Activated naive CD4-positive, alpha-beta T cell (primary cell): ENCODE measurements at regions not wholly inside any gene's neighbourhood (a gene's known extent, or its start where the extent isn't known, plus 50 kb on each side); places are given as distances from the start of the nearest gene placed in this dataset.

Source experiments
- DNase-seq, 4 experiments: peaks; one replicate each; lab custom pipeline; 2025; lab: John Stamatoyannopoulos, UW

DNA sequence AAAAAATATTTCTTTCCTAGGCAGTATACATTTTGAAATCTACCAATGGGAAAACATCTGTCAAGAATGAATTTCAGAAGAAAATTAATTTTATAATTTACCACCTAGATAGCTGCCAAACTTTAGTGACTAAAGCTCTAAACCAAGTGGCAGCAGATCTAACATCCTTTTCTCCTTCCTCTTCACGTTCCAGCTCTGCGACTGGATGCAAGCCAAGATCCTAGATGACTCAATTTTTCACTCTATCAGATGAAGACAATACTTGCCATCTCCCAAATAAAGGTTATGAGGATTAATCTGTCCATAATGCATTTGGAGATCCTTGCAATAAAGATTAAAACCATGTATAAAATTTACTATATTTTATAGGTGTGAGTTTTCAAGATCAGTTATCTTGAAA is 66.7 kb upstream of the MIR17HG start:
- no peak for DNase-seq

GRCh38 chr13:91284335-91284734 is 63.2 kb upstream of the MIR17HG start:
- DNase-seq: no peak

- DNase-seq: no peak
These were observed 61.2 kb upstream of the MIR17HG start for GRCh38 chr13:91286317-91286716.

DNA sequence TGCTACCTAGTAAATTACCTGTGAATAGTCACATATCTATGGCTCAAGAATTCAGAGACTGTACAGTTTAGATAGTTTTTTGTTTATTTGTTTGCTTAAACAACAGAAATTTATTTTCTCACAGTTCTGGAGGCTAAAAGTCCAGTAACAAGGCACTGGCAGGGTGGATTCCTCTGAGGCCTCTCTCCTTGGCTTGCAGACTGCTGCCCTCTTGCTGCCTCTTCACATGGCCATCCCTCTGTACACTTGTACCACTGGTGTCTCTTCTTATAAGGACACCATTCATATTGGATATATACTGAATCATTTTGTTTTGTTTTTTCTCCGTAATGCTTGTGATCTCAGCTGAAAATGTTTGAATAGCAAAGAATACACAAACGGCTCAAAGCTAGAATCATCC is 56.4 kb upstream of the MIR17HG start:
- DNase-seq: no peak

GRCh38 chr13:91292630-91293221 is 54.8 kb upstream of the MIR17HG start:
- DNase-seq: no peak

GRCh38 chr13:91295712-91296410 is 51.6 kb upstream of the MIR17HG start:
- DNase-seq: no peak

GRCh38 chr13:91297503-91297902 is 50.0 kb upstream of the MIR17HG start:
- DNase-seq: no peak
